Fibroblast of pulmonary artery (primary cell): ENCODE measurements at regions not wholly inside any gene's neighbourhood (a gene's known extent, or its start where the extent isn't known, plus 50 kb on each side); places are given as distances from the start of the nearest gene placed in this dataset.

Experiments
- DNase-seq: peaks from one replicate; pipeline ENCODE4 v3.0.0-alpha.2; 2010; ENCODE audit warnings: low read depth
- H3K4me3 ChIP-seq: replicated peaks from 2 replicates; pipeline ENCODE4 v1.5.1; 2011; ENCODE audit warnings: low read depth, mild to moderate bottlenecking, control low read depth, low read length, moderate library complexity
- TF ChIP-seq, protein P1 (sequence below): IDR thresholded peaks from 2 replicates; pipeline ENCODE4 v1.5.1; 2011; ENCODE audit warnings: mild to moderate bottlenecking, control low read depth, low read length, inconsistent platforms; ENCODE audit errors: missing control alignments

DNA sequence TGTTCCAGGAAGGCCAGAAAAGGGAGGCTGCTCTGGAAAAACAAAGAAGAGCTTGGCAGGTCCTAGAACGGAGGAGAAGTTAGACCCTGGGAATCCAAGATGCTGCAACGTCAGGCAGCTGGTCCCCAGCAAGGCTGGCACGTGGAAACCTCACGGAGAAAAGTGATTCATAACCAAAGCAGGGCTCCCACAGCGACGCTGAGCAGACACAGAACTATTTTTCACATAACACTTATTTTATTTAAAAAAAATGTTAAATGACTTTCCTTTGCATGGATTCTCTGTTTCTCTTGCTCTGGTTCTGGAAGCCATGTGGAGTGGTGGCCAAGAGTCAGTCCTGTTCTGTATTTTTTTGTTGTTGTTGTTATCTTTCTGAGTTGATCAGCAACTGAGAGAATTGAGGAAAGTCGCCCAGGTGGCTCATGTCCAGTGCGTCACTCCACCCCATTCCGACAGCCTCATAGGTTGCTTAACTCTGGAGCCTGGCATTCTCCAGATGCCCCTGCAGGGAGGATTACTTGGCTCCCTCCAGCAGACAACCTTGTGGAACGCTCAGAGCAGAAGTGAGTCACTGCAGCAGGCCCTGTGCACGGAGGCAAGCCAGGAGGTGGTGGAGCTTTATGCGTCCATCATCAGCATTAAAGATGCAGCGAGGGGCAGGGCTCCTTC is 229.9 kb upstream of the HDAC4 start:
- TF ChIP-seq, protein P1, sequence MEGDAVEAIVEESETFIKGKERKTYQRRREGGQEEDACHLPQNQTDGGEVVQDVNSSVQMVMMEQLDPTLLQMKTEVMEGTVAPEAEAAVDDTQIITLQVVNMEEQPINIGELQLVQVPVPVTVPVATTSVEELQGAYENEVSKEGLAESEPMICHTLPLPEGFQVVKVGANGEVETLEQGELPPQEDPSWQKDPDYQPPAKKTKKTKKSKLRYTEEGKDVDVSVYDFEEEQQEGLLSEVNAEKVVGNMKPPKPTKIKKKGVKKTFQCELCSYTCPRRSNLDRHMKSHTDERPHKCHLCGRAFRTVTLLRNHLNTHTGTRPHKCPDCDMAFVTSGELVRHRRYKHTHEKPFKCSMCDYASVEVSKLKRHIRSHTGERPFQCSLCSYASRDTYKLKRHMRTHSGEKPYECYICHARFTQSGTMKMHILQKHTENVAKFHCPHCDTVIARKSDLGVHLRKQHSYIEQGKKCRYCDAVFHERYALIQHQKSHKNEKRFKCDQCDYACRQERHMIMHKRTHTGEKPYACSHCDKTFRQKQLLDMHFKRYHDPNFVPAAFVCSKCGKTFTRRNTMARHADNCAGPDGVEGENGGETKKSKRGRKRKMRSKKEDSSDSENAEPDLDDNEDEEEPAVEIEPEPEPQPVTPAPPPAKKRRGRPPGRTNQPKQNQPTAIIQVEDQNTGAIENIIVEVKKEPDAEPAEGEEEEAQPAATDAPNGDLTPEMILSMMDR = no peak
- no peak overlapping the region for H3K4me3 ChIP-seq
- DNase-seq = peak; percentile 65

DNA sequence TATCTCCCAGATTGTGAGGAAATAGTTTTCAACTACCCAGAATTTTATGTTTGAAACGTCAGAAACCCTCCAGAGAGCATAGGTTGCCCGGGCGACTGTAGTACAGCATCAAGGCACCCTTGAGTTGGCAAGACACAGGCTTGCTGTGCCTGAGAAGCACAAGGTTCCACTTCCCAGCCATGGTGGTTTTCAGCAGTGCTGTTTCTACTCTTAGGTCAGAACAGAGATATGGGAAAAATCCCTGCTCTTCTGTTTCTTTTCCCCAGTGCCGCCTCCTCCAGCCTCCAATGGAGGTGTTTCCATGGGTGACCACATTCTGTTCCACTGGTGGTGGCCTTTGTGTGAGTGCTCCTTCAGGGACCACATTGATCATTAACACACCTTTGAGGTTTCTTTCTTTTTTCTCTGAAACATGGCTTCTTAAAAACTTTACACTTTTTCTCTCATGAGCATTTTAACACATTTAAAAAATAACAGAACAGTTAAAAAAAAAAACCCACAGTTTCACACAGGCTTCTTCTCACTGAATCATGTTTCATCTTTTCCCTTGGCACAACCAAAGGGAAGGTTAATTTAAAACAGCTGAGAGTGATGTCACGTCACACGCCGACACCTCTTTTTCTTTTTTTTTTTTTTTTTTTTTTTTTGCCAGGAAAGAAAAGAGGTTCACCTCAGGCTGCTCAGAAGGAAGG is 229.3 kb upstream of the HDAC4 start:
- H3K4me3 ChIP-seq = no peak overlapping the region
- TF ChIP-seq, protein P1 = no peak
- DNase-seq = no peak

DNA sequence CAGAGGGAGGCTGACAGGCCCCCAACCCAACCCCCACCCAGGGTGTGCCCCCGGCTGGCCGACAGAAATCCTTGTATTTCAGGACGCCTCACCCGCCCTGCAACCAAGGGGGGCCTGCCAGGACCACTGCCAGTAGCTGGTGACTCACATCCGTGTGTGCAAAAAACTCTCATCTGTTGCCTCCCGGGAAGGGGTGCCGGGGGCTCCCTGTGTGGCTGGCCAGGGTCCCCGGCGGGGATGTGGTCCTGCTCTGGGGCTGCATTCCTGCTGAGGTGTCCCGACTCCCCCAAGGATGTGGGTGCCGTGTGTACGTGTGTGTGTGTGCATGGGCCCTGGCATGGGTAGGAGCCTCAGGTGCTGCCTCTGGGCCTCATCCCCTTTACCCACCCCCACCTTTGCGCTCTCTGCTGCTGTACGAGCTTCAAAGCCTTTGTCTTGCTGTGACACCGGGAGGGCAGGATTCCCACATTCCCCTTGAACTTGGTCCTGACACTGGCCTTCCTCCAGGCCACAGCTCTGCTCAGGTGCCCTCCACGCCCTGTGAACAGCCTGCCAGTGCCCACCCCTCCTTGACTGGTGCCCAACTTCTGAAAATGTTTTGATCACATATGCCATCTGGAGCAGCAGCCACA is 226.3 kb upstream of the HDAC4 start:
- TF ChIP-seq, protein P1 = no peak
- H3K4me3 ChIP-seq = no peak overlapping the region
- DNase-seq = no peak

DNA sequence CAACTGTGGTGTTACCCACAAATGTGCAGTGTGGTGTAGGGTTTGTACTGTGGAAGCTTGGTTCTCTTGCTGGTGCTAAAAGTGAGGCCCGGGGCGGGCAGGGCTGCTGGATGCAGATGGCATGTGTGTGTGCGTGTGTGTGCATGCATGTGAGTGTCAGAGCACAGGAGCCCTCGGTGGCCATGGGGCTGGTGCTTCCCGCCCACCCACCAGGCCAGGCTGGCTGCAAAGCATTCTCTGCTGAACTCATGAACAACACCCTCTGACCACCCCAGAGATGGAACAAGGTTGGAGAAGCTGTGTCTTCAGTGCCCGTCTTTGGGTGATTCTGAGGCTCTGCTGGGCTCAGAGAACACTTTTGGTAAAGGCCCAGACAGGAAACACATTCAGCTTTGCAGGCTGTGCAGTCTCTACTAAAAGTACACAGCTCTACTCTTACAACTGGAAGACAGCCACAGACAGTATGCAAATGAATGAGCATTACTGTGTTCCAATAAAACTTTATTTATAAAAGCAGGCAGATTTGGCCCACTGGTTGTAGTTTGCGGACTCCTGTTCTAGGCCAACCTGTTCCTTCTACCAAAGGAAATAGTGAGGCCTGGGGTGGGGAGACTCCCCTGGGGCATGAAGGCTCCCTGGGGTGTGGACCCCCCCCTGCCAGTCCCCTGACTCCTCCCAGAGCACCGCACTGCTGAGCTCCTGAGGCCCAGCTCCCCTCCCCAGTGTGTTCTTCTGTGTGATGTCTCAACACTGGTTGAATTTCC is 225.3 kb upstream of the HDAC4 start:
- TF ChIP-seq, protein P1 = no peak
- DNase-seq = no peak
- no peak overlapping the region for H3K4me3 ChIP-seq

DNA sequence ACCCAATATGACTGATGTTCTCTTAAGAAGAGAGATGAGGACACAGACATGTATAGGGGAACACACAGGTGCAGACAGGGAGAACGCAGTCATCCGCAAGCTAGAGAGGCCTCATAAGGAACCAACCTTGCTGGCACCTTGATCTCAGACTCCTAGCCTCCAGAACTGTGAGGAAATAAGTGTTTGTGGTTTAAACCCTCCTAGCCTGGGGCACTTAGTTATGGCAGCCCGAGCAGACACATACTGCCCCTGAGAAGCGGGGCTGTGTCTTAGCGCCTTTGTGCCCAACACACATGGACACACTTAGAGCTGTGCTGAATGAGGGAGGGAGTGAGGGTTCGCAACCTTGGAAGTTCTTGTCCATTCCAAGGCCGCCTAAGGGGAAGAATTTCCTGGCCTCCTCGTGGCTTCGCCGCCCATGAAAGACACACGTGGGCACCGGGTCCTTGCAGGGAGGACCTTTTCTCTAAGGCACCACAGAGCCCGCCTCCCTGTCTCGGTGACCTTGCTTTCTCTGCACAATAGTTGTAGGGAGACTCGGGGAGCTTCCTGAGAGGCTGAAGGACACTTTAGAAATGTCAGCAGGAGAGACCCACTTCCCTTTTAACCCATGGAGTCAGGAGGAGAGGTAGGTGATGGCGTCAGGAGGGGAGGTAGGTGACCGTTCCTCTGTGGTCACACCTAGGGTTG is 224.5 kb upstream of the HDAC4 start:
- DNase-seq = no peak
- H3K4me3 ChIP-seq = no peak overlapping the region

DNA sequence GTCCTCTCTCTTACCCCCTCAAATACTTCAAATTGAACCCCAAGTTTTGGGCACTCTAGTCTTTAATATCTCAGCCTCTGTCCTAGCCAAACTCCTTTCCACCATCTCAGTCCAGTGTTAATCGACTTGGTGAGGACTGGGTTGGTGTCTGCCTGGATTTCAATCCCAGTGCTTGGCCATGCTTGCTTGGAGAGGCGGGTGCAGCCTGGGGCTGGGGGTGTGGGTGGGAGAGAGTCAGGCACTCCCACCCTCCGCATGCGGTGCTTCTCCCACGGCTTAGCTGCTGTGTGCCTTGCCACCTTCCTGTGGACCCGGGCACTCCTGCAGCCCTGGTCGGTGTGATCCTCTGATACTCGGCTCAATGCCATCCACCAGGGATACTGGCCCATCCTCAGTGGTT is 220.8 kb upstream of the HDAC4 start:
- H3K4me3 ChIP-seq = no peak overlapping the region
- DNase-seq = no peak
- TF ChIP-seq, protein P1 = no peak

More for the DNA sequence above, 224.5 kb upstream of the HDAC4 start:
- TF ChIP-seq, protein P1 = no peak
